Gastroesophageal sphincter (tissue), 3 donors: ENCODE measurements at regions not wholly inside any gene's neighbourhood (a gene's known extent, or its start where the extent isn't known, plus 50 kb on each side); places are given as distances from the start of the nearest gene placed in this dataset.

Source experiments
- EP300 ChIP-seq: sonication (generic); formaldehyde crosslinking; IDR thresholded peaks from one replicate; pipeline ENCODE4 v1.6.1; 2017; ENCODE audit warnings: antibody characterized with exemption, mild to moderate bottlenecking
- POLR2A ChIP-seq, 2 donors: fragments of 450-650 bp; IDR thresholded peaks; one replicate each; pipeline ENCODE4 v1.6.1; 2017; ENCODE audit warnings: antibody characterized with exemption in 2 of 2, mild to moderate bottlenecking in 2 of 2, moderate library complexity in 1 of 2
- POLR2AphosphoS5 ChIP-seq: sonication (generic); formaldehyde crosslinking; IDR thresholded peaks from one replicate; pipeline ENCODE4 v1.6.1; 2017; ENCODE audit warnings: antibody characterized with exemption
- TF ChIP-seq, protein P1 (sequence below), 4 experiments: fragments of 200-600 bp in 2 of 4; fragments of 450-650 bp in 2 of 4; sonication (generic) in 1 of 4; IDR thresholded peaks; one replicate each; pipeline ENCODE4 v1.5.1; 2017 to 2019; ENCODE audit warnings: antibody characterized with exemption in 4 of 4, mild to moderate bottlenecking in 2 of 4, moderate library complexity in 2 of 4

GRCh38 chr9:94031946-94032345 is 52.3 kb upstream of the PTPDC1 start:
- TF ChIP-seq, protein P1, sequence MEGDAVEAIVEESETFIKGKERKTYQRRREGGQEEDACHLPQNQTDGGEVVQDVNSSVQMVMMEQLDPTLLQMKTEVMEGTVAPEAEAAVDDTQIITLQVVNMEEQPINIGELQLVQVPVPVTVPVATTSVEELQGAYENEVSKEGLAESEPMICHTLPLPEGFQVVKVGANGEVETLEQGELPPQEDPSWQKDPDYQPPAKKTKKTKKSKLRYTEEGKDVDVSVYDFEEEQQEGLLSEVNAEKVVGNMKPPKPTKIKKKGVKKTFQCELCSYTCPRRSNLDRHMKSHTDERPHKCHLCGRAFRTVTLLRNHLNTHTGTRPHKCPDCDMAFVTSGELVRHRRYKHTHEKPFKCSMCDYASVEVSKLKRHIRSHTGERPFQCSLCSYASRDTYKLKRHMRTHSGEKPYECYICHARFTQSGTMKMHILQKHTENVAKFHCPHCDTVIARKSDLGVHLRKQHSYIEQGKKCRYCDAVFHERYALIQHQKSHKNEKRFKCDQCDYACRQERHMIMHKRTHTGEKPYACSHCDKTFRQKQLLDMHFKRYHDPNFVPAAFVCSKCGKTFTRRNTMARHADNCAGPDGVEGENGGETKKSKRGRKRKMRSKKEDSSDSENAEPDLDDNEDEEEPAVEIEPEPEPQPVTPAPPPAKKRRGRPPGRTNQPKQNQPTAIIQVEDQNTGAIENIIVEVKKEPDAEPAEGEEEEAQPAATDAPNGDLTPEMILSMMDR (IDR thresholded peaks at IDR 0.05): no peak
- no peak for TF ChIP-seq POLR2AphosphoS5
- no peak for TF ChIP-seq POLR2A (IDR thresholded peaks at IDR 0.05)
- TF ChIP-seq EP300: no peak
